Muscle layer of duodenum (tissue), 2 donors: ENCODE measurements at regions not wholly inside any gene's neighbourhood (a gene's known extent, or its start where the extent isn't known, plus 50 kb on each side); places are given as distances from the start of the nearest gene placed in this dataset.

Experiments
- H3K27ac ChIP-seq: one replicate; pipeline ENCODE4 v1.7.0; 2013; ENCODE audit warnings: mild to moderate bottlenecking, low read length
- H3K27me3 ChIP-seq: one replicate; pipeline ENCODE4 v1.7.0; 2013; ENCODE audit warnings: low read depth, mild to moderate bottlenecking, control low read depth, low read length
- H3K36me3 ChIP-seq, 2 donors: one replicate each; pipeline ENCODE4 v1.7.0; 2013; ENCODE audit warnings: low read length in 2 of 2, control low read depth in 1 of 2, mild to moderate bottlenecking in 1 of 2; ENCODE audit not compliant: insufficient read depth in 2 of 2, control insufficient read depth in 1 of 2
- H3K4me1 ChIP-seq, 2 donors: one replicate each; pipeline ENCODE4 v1.7.0; 2013; ENCODE audit warnings: low read length in 2 of 2, mild to moderate bottlenecking in 2 of 2, control low read depth in 1 of 2, moderate library complexity in 1 of 2; ENCODE audit not compliant: insufficient read depth in 2 of 2, control insufficient read depth in 1 of 2
- H3K4me3 ChIP-seq, 2 donors: one replicate each; pipeline ENCODE4 v1.7.0; 2013; ENCODE audit warnings: low read length in 2 of 2, low read depth in 1 of 2, mild to moderate bottlenecking in 1 of 2
- H3K9me3 ChIP-seq, 2 donors: one replicate each; pipeline ENCODE4 v1.7.0; 2013; ENCODE audit warnings: low read length in 2 of 2, control low read depth in 1 of 2, mild to moderate bottlenecking in 1 of 2; ENCODE audit not compliant: control insufficient read depth in 1 of 2
- donor health status: healthy.

DNA sequence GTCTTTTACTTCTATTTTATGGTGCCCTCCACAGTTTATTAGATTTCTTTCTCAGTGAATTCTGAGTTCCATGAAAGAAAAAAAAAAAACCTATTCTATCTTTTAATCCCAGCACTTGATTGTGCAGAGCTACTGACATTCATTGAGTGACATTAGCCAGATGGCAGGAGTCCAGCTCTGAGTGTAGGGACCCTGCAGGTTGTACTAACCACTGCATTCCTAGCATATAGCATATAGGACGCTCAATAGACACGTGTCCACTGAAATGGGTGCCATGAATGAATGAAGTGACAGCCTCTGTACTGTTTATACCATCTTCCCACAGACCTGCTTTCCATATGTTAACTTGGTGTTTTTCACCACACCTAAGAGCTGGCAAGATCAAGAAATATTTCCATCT, 206.3 kb downstream of the RAP2A start:
- Histone ChIP-seq H3K4me3 (no peak overlapping the region), H3K27me3 (no peaks in the 10 kb centered on the region), H3K27ac (no peak overlapping the region), H3K36me3 (no peaks in the 10 kb centered on the region), H3K9me3 (no peaks in the 10 kb centered on the region), H3K4me1 (no peaks in the 10 kb centered on the region)

DNA sequence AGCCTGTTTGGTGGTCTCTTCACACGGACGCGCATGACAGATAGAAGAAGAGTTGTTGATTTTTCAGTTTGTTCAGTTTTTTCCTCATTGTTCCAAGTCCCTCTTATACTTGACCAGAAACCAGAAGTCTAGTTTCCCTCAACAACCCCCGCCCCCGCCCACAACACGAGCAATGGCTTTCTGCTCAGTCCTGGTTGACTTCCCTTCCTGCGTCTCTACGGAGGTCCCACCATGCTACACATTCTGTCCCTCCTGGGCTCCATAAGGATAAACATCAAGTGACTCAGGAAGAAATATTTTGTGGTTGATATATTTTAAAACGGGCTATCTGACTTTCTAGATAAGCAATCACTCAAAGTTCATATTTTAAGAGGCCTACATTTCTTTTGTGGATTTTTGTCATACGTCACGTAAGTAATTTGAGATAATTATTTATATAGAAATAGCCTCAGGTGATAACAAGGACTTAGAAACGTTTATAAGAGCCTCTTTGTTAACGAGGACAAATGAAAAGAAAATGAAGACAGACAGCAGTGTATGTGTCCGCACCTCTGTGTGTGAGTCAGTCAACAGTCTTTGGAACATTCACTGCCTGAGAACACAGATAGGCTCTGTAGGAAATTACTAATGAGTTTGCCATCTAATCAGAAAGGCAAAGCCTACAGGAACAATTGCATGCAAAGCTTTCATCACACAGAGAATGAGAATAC, 214.4 kb downstream of the RAP2A start:
- no peaks in the 10 kb centered on the region for H3K9me3 ChIP-seq

GRCh38 chr13:97648881-97649224, 214.9 kb downstream of the RAP2A start:
- Histone ChIP-seq H3K4me1 (no peaks in the 10 kb centered on the region), H3K27me3 (no peaks in the 10 kb centered on the region), H3K36me3 (no peaks in the 10 kb centered on the region), H3K27ac (no peak overlapping the region), H3K9me3 (no peaks in the 10 kb centered on the region), H3K4me3 (no peak overlapping the region)

More for the DNA sequence above, 214.4 kb downstream of the RAP2A start:
- Histone ChIP-seq H3K4me3 (no peak overlapping the region), H3K36me3 (no peaks in the 10 kb centered on the region), H3K27me3 (no peaks in the 10 kb centered on the region), H3K27ac (no peak overlapping the region), H3K4me1 (no peaks in the 10 kb centered on the region)

GRCh38 chr13:97653443-97654140, 219.6 kb downstream of the RAP2A start:
- Histone ChIP-seq H3K9me3 (no peaks in the 10 kb centered on the region), H3K27ac (no peak overlapping the region), H3K4me3 (no peak overlapping the region), H3K36me3 (no peaks in the 10 kb centered on the region), H3K27me3 (no peaks in the 10 kb centered on the region), H3K4me1 (no peaks in the 10 kb centered on the region)

DNA sequence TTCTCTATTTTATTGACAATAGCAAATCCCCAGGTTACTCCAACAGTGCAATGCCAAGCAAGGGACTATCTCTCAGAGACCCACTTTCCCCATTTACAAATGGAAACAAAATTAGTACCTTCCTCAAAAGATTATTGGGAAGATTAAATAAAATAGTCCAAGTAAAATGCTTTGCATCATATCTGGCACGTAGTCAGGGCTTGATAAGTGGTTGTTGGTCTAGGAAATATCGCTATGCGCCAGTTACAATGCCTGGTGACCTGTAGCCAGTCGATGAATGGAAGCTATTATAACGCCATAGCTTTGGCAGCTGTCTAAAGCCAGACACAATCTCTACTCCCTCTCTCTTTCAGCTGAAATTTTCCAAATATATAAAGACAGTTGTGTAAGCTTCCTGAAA, 220.3 kb downstream of the RAP2A start:
- no peaks in the 10 kb centered on the region for H3K9me3 ChIP-seq
- H3K27me3 ChIP-seq = no peaks in the 10 kb centered on the region
- no peaks in the 10 kb centered on the region for H3K4me1 ChIP-seq
- no peak overlapping the region for H3K4me3 ChIP-seq
- H3K36me3 ChIP-seq = no peaks in the 10 kb centered on the region
- no peak overlapping the region for H3K27ac ChIP-seq

DNA sequence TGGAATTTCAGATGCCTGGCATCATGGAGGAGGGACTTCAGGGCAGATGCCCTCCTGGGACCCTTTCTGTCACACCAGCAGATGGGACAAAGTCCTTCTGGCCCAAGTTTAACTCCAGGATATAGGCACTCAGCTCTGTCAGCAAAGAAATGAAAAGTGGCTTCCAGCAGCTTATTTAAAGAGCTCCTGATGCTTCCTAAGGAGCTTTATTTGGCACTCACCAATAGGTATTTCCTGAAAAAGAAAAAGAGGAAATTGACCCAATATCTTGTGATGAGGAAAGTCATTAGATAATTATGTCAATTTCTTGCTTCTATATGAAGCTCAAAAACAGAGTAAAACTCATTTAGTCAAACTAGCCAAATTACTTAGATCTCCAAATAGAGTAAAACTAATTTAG, 224.6 kb downstream of the RAP2A start:
- Histone ChIP-seq H3K36me3 (no peaks in the 10 kb centered on the region), H3K9me3 (no peaks in the 10 kb centered on the region), H3K27me3 (no peaks in the 10 kb centered on the region), H3K4me1 (no peaks in the 10 kb centered on the region), H3K4me3 (no peak overlapping the region), H3K27ac (no peak overlapping the region)

- H3K9me3 ChIP-seq = no peaks in the 10 kb centered on the region
- H3K27ac ChIP-seq = no peak overlapping the region
Observed at GRCh38 chr13:97659602-97660001, 225.6 kb downstream of the RAP2A start.

DNA sequence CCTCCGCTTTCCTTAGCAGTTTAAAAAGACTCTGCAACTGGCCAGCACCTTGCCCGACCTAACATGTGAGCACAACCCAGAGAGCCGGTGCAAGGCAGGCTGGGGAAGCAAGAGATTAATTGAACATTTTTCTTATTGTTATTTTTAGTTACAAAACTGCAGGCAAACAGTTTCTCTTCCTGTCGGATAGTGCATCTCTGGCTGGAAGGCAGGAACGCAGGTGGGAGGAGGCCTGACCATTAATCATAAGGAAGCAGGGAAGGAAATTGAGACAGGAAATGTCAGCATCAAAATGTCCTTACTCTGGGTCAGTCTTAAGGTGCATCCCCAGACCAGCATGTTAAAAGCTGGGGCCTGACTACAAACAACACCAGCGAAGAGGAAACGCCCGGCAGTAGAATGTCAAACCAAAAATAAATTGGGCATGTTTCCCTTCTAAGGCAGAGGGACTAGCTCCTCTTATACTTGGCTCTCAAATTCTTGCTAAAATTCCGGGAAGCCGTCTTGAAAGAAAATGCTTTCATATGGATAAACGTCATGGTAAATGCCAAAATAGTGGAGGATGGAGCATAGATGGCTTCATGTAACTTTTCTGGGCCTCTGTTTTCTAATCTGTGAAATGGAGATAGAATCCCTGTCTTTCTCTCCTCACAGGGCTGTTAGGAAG, 226.8 kb downstream of the RAP2A start:
- H3K4me3 ChIP-seq = no peak overlapping the region
- no peak overlapping the region for H3K27ac ChIP-seq
- H3K27me3 ChIP-seq = no peaks in the 10 kb centered on the region
- no peaks in the 10 kb centered on the region for H3K4me1 ChIP-seq
- H3K36me3 ChIP-seq = no peaks in the 10 kb centered on the region
- H3K9me3 ChIP-seq = peaks cover 0 to 4% of the 10 kb centered on the region in 2 donors

More at GRCh38 chr13:97659602-97660001, 225.6 kb downstream of the RAP2A start:
- no peaks in the 10 kb centered on the region for H3K27me3 ChIP-seq
- H3K4me1 ChIP-seq = no peaks in the 10 kb centered on the region
- no peak overlapping the region for H3K4me3 ChIP-seq
- no peaks in the 10 kb centered on the region for H3K36me3 ChIP-seq

DNA sequence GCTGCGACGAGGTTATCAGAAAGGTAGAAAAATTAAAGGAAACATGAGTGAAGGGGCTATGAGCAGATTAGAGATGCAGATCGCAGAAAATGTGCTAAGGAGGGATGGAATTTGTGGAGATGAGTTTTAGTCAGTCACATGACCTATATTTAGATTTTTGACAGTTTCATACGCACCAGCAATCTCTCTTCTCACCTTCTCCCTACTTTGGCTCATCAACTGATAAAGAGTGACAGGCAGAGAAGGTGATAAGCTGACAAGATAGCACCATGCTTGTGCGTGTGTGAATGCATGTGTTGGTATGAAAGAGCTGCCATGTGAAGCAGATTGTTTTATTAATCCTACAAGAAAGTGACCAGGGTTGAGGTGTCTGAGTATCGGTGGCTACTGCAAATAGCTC, 252.6 kb downstream of the RAP2A start:
- H3K27me3 ChIP-seq = no peaks in the 10 kb centered on the region
- H3K27ac ChIP-seq = no peak overlapping the region
- no peaks in the 10 kb centered on the region for H3K36me3 ChIP-seq
- H3K4me1 ChIP-seq = no peaks in the 10 kb centered on the region
- H3K9me3 ChIP-seq = peaks cover 0 to 3% of the 10 kb centered on the region in 2 donors
- no peak overlapping the region for H3K4me3 ChIP-seq

DNA sequence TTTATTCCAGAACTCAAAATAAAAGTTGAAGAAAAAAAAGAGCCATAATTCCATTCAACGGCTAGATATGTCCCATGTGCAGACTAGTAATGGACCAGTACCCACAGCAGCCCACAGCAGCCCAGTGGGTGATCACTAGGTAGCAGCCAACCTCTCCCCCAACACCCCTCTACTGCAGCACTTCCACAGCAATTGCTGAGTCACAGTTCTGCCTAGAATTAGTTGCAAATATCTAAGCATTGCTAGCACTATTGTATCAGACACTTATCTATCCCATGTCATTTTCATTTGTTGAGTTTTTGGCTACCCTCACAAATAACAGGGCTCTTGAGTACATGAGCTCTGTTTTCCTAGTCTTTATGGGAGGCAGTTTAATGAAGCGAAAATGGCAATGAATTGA, 258.7 kb downstream of the RAP2A start:
- H3K9me3 ChIP-seq = peaks cover 0 to 3% of the 10 kb centered on the region in 2 donors
- H3K27me3 ChIP-seq = no peaks in the 10 kb centered on the region
- H3K27ac ChIP-seq = no peak overlapping the region
- no peaks in the 10 kb centered on the region for H3K4me1 ChIP-seq
- no peak overlapping the region for H3K4me3 ChIP-seq
- H3K36me3 ChIP-seq = no peaks in the 10 kb centered on the region

DNA sequence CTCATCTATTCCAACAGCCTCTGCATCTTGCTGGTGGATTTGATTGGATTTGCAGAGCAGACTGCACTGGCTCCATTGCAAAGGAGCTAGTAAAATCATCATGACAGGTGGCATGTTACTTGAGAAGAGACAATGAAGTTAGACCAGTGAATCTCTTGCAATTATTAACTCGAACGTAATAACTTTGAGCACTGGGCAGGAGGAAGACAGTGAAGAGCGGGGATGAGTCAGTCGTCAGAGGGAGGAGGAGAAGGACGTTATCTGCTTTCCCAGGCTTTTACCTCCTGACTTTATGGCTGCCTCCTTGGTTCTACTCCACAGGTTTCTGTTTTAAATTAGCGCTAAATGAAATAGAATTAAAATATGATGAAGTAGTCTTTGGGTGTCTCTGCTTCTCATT, 257.8 kb upstream of the IPO5 start:
- H3K27me3 ChIP-seq = no peaks in the 10 kb centered on the region
- H3K27ac ChIP-seq = no peak overlapping the region
- H3K4me1 ChIP-seq = no peaks in the 10 kb centered on the region
- H3K36me3 ChIP-seq = no peaks in the 10 kb centered on the region
- no peaks in the 10 kb centered on the region for H3K9me3 ChIP-seq
- no peak overlapping the region for H3K4me3 ChIP-seq
